OCI-LY7 (cell line): ENCODE measurements at regions not wholly inside any gene's neighbourhood (a gene's known extent, or its start where the extent isn't known, plus 50 kb on each side); places are given as distances from the start of the nearest gene placed in this dataset.

ENCODE experiments used
- EZH2phosphoT487 ChIP-seq: fragments of 200-600 bp; sonication (generic); IDR thresholded peaks from 2 replicates; pipeline ENCODE4 v1.6.1; 2018; ENCODE audit warnings: low read depth, borderline replicate concordance, mild to moderate bottlenecking, mixed run types, antibody characterized with exemption, low read length, moderate library complexity, mixed read lengths
- TF ChIP-seq, protein P1 (sequence below): fragments of 200-600 bp; sonication (generic); conservative IDR thresholded peaks from 2 replicates; pipeline ENCODE4 v1.5.1; 2014; ENCODE audit warnings: mild to moderate bottlenecking, antibody characterized with exemption, low read length, moderate library complexity, mixed read lengths

DNA sequence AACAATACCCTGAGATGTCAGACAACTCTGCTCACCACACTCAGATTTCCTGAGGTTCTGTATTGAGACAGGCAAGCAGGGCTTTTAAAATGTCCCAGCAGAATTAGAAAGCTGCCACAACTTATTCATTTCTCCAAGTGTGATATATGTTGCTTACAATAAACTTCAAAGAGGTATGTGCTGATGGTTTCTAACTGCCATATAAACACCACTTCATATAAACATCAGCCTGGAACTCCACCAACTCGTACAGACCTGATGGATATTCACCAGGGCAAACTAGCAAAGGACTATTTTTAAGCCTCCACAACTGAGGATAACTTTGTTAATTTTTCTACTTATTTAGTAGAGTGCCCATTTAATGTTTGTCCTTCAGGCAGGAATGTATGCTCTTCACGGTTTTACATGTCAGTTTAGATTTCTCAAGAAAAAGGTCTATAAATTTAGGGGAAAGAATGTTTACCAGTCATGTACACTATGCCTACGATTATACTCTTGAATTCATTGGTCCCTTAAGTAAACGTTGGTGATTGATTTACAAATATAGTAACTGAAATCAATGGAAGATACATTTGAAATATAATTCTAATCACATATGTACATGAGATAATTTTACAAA lies 109.6 kb upstream of the ABI3BP start:
- TF ChIP-seq, protein P1, sequence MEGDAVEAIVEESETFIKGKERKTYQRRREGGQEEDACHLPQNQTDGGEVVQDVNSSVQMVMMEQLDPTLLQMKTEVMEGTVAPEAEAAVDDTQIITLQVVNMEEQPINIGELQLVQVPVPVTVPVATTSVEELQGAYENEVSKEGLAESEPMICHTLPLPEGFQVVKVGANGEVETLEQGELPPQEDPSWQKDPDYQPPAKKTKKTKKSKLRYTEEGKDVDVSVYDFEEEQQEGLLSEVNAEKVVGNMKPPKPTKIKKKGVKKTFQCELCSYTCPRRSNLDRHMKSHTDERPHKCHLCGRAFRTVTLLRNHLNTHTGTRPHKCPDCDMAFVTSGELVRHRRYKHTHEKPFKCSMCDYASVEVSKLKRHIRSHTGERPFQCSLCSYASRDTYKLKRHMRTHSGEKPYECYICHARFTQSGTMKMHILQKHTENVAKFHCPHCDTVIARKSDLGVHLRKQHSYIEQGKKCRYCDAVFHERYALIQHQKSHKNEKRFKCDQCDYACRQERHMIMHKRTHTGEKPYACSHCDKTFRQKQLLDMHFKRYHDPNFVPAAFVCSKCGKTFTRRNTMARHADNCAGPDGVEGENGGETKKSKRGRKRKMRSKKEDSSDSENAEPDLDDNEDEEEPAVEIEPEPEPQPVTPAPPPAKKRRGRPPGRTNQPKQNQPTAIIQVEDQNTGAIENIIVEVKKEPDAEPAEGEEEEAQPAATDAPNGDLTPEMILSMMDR, result no peak
- no peak for TF ChIP-seq EZH2phosphoT487
